Omental fat pad (tissue), 3 donors: ENCODE measurements at regions not wholly inside any gene's neighbourhood (a gene's known extent, or its start where the extent isn't known, plus 50 kb on each side); places are given as distances from the start of the nearest gene placed in this dataset.

Experiments used
- ATAC-seq: fragments of 150-250 bp; one replicate; pipeline ENCODE4 v1.9.1; 2016; ENCODE audit warnings: mild to moderate bottlenecking, moderate library complexity; ENCODE audit not compliant: low FRiP score
- DNase-seq: peaks from one replicate; pipeline ENCODE4 v3.0.0-alpha.2; 2019; ENCODE audit warnings: low spot score
- TF ChIP-seq, protein P1 (sequence below), 3 donors: fragments of 450-650 bp; IDR thresholded peaks; one replicate each; pipeline ENCODE4 v1.5.1; 2016 to 2017; ENCODE audit warnings: antibody characterized with exemption in 3 of 3, mild to moderate bottlenecking in 3 of 3, moderate library complexity in 2 of 3

DNA sequence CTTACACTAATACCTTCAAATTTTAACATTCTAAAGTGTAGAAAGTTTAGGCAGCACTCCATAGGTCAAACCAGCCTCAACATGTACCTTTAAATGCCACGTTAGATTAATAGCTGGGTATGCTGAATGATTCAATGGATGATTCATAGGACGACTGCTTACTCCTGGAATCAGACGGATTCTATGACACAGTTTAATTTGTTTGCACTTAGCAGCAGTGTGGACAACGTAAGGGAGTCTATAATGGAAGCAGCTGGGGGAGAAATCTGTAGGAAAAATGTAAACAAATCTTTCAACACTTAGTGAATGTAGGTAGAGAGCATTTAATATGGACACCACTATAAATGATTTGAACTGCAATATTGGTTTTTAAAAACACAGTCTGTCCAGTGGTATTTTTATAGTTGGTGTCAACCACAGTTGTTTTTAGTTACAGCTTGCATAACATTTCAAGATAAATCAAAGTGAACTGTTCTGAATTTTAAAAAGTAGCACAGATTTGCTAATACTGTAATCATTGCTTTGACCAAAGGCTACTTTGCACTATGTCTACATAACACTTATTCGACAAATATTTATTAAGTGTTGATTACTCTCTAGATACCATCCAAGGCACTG lies 701.5 kb upstream of the MEF2C start:
- ATAC-seq (no peak), DNase-seq (no peak)
- TF ChIP-seq, protein P1, sequence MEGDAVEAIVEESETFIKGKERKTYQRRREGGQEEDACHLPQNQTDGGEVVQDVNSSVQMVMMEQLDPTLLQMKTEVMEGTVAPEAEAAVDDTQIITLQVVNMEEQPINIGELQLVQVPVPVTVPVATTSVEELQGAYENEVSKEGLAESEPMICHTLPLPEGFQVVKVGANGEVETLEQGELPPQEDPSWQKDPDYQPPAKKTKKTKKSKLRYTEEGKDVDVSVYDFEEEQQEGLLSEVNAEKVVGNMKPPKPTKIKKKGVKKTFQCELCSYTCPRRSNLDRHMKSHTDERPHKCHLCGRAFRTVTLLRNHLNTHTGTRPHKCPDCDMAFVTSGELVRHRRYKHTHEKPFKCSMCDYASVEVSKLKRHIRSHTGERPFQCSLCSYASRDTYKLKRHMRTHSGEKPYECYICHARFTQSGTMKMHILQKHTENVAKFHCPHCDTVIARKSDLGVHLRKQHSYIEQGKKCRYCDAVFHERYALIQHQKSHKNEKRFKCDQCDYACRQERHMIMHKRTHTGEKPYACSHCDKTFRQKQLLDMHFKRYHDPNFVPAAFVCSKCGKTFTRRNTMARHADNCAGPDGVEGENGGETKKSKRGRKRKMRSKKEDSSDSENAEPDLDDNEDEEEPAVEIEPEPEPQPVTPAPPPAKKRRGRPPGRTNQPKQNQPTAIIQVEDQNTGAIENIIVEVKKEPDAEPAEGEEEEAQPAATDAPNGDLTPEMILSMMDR (IDR thresholded peaks at IDR 0.05): no peak

DNA sequence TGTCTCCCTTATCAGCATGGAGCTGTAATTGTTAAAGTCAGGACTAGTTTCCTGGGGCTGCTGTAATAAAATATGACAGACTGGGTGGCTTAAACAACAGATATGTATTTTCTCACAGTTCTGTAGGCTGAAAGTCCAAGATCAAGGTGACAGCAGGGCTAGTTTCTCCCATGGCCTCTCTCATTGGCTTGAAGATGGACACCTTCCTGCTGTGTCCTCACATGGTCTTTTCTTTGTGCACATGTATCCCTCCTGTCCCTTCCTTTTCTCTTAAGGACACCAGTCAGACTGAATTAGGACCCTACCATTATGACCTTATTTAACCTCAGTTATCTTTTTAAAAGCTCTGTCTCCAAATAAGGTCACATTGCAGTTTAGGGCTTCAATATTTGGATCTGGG lies 700.5 kb upstream of the MEF2C start:
- ATAC-seq (no peak), DNase-seq (no peak)
- TF ChIP-seq, protein P1 (IDR thresholded peaks at IDR 0.05): no peak

DNA sequence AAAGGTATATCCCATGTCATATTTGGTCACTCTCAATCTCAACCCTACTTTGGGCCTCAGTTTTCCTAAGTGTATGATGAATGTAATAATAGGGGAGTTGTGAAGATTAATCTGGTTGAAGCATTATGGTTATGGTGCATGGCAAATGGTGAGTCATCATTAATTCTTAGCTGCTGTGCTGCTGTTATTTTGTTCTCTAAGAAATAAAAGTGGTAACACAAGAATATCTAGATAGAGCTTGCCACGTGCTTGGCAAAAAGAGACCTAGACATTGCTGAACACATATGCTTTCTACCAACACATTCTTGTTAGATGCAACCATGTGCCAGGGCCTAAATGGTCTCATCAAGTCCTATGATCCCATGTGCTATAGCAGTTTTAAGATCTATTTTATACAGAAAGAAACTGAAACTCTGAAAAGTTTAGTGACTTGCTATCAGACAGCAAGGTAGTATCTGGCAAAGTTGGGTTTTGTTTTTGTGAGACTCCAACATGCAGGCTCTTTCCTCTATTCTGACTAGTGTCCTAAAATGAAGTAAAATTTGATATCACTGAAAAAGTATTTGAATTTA lies 699.9 kb upstream of the MEF2C start:
- DNase-seq (no peak), ATAC-seq (no peak)
- TF ChIP-seq, protein P1 (IDR thresholded peaks at IDR 0.05): no peak

DNA sequence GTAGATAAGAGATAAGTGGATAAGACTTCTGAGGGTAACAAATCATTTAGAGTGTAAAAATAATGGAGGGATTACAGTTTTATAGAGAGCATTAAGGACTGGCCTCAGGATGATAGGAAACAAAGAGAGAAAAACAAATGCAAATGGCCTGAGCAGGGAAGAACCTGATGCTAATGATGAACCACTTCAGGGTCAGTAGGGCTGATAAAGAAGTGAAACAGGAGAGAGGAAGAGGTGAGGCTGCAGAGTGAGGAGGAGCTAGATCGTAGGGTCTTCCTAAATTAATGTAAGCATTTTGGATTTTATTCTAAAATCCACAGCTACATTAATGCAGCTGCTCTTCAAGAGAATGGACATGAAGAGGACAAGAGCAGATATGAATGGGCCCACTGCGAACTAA lies 698.0 kb upstream of the MEF2C start:
- no peak for ATAC-seq
- DNase-seq: no peak
- TF ChIP-seq, protein P1 (IDR thresholded peaks at IDR 0.05): no peak

DNA sequence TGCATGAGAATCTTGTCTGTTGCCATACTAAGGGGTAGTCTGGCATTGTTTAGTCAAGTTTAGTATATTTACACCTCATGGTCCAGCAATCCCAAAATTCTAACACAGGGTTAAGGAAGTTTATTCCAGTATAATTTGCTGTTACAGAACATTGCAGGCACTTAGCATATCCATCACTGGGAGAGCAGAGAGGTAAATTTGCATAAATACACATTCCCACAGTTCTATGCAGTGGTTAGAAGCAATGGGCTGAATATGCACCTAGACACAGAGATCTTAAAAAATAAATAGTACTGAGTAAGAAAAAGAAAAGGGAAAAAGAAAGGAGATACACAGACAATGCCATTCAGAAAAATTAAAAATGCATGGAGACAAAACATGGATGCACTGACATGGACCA lies 692.3 kb upstream of the MEF2C start:
- ATAC-seq: no peak
- TF ChIP-seq, protein P1 (IDR thresholded peaks at IDR 0.05): no peak
- no peak for DNase-seq

DNA sequence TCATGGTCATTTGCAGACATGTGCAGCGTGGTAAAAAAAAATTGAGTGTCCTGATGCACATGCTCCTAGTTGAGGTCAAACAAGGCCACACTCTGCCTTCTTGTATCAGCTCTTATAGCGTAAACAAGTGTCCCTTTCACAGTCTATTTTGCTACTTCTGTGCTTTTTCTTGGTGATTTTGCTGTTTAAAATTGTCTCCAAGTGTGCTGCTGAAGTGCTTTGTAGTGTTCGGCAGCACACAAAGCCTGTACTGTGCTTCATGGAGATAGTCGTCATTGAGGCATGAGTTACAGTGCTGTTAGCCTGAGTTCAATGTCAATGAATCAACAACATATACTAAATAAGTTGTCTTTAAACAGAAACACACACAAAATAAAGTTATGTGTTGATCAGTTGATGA lies 690.4 kb upstream of the MEF2C start:
- TF ChIP-seq, protein P1 (IDR thresholded peaks at IDR 0.05): no peak
- no peak for ATAC-seq
- no peak for DNase-seq

DNA sequence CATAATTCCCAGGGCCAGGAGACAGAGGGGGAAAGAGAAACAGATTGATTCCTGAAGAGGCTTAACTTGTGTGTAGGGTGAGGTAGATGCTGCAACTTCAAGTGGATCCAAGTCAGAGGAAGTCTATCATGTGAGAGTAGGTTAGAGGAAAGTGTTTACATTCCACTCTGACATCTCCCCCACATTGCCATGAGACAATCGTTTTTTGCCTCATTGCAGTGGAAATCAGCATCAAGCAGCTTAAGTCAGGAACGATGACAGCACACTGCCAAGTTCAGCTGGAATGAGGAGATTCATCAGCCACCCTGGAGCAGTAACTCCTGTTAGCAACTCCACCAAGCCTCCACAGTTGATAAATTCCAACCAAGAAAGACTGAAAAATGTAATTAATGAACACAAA lies 689.7 kb upstream of the MEF2C start:
- TF ChIP-seq, protein P1 (IDR thresholded peaks at IDR 0.05): no peak
- no peak for ATAC-seq

More for the DNA sequence above, 689.7 kb upstream of the MEF2C start:
- DNase-seq: no peak
